ENCODE measurements at regions not wholly inside any gene's neighbourhood (a gene's known extent, or its start where the extent isn't known, plus 50 kb on each side); places are given as distances from the start of the nearest gene placed in this dataset.

- TF ChIP-seq, protein P1, sequence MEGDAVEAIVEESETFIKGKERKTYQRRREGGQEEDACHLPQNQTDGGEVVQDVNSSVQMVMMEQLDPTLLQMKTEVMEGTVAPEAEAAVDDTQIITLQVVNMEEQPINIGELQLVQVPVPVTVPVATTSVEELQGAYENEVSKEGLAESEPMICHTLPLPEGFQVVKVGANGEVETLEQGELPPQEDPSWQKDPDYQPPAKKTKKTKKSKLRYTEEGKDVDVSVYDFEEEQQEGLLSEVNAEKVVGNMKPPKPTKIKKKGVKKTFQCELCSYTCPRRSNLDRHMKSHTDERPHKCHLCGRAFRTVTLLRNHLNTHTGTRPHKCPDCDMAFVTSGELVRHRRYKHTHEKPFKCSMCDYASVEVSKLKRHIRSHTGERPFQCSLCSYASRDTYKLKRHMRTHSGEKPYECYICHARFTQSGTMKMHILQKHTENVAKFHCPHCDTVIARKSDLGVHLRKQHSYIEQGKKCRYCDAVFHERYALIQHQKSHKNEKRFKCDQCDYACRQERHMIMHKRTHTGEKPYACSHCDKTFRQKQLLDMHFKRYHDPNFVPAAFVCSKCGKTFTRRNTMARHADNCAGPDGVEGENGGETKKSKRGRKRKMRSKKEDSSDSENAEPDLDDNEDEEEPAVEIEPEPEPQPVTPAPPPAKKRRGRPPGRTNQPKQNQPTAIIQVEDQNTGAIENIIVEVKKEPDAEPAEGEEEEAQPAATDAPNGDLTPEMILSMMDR (IDR thresholded peaks at IDR 0.05): no peak
- TF ChIP-seq POLR2A (IDR thresholded peaks at IDR 0.05): no peak
Observed at GRCh38 chr14:27410981-27411380, 813.1 kb upstream of the NOVA1 start.
